ENCODE measurements at regions not wholly inside any gene's neighbourhood (a gene's known extent, or its start where the extent isn't known, plus 50 kb on each side); places are given as distances from the start of the nearest gene placed in this dataset.

GRCh38 chr5:152456815-152457443 lies 51.9 kb upstream of the NMUR2 start:
- no peaks in the 10 kb centered on the region for H3K9me3 ChIP-seq
- WGBS = 85% methylated on average over 3 of the region's 3 CpGs
- intact Hi-C loops (cut with DNase I) = no loop called here
- H3K4me3 ChIP-seq = no peak overlapping the region
- H3K36me3 ChIP-seq = no peaks in the 10 kb centered on the region
- no peak for DNase-seq (ENCODE audit: low spot score)
- no peaks in the 10 kb centered on the region for H3K27me3 ChIP-seq (replicated peaks; ENCODE audit: insufficient read depth)
- TF ChIP-seq POLR2A (IDR thresholded peaks at IDR 0.05) (no peak), POLR2AphosphoS5 (IDR thresholded peaks at IDR 0.05) (no peak), CTCF (IDR thresholded peaks at IDR 0.05) (no peak)
- no peaks in the 10 kb centered on the region for H3K4me1 ChIP-seq (replicated peaks)
- no peak overlapping the region for H3K27ac ChIP-seq

DNA sequence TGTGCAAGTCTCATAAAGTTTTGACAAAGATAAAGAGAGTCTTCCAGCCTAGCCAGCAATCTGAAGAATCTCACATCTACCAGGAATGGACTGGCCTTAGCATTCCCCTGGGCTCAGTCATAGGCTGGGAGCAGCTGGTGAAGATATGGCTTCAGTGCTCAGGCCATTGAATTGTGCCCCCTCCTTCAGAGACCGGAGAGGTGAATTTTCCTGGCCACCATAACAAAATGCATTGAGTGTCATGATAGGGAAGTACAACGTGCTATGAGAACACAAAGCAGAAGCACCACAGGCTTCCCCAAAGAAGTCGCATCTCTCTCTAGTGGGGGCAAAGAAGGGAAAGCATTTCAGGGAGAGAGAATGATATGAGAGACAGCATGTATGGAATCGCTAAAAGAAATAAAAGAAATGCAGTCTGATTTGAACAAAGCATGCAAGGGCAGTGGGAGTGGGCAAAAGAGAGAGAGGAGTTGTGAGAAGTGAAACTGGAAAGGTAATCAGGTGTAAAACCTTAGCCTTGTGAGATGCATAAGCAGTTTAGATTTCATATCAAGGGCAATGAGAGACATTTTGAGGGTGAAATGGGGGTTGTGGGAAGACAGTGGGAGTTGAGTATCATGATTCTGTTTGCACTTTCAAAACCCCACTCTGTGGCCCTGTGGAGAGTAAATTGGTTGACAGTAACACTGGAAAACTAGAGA lies 57.1 kb upstream of the NMUR2 start:
- DNase-seq (ENCODE audit: low spot score) = no peak
- Histone ChIP-seq H3K9me3 (no peaks in the 10 kb centered on the region), H3K36me3 (no peaks in the 10 kb centered on the region), H3K27me3 (replicated peaks; ENCODE audit: insufficient read depth) (no peaks in the 10 kb centered on the region), H3K4me1 (replicated peaks) (no peaks in the 10 kb centered on the region), H3K4me3 (no peak overlapping the region), H3K27ac (no peak overlapping the region)
- intact Hi-C loops (cut with DNase I) = no loop called here
- WGBS = 47% methylated on average over 4 of the region's 4 CpGs
- TF ChIP-seq CTCF (IDR thresholded peaks at IDR 0.05) (no peak), POLR2AphosphoS5 (IDR thresholded peaks at IDR 0.05) (no peak), POLR2A (IDR thresholded peaks at IDR 0.05) (no peak)

DNA sequence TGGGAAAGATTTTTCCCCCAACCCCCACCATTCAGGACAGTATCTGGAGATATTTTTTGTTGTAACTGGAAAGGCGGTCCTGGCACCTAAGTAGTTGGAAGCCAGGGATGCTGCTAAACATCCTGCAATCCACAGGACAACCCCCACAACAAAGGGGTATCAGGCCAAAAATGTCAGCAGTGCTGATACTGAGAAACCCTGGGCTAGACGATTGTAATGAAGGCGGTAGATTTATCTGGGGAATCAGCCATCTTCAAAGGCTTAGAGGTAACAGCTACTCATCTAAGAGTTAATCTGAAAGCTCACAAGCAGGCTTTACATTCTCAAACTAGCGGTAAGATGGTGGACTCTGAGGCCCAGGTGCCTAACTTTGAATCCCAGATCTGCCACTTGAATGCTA lies 59.0 kb upstream of the NMUR2 start:
- H3K27ac ChIP-seq = no peak overlapping the region
- H3K4me1 ChIP-seq (replicated peaks) = no peaks in the 10 kb centered on the region
- WGBS = 84% methylated on average over 4 of the region's 4 CpGs
- no peak for DNase-seq (ENCODE audit: low spot score)
- TF ChIP-seq CTCF (IDR thresholded peaks at IDR 0.05) = no peak
- no peak for TF ChIP-seq POLR2A (IDR thresholded peaks at IDR 0.05)
- TF ChIP-seq POLR2AphosphoS5 (IDR thresholded peaks at IDR 0.05) = no peak
- H3K27me3 ChIP-seq (replicated peaks; ENCODE audit: insufficient read depth) = no peaks in the 10 kb centered on the region
- no peak overlapping the region for H3K4me3 ChIP-seq
- intact Hi-C loops (cut with DNase I) = no loop called here
- H3K36me3 ChIP-seq = no peaks in the 10 kb centered on the region
- H3K9me3 ChIP-seq = no peaks in the 10 kb centered on the region

GRCh38 chr5:152465140-152465539 lies 60.1 kb upstream of the NMUR2 start:
- no peak overlapping the region for H3K27ac ChIP-seq
- no peaks in the 10 kb centered on the region for H3K27me3 ChIP-seq (replicated peaks; ENCODE audit: insufficient read depth)
- no peak for TF ChIP-seq CTCF (IDR thresholded peaks at IDR 0.05)
- no peak for TF ChIP-seq POLR2AphosphoS5 (IDR thresholded peaks at IDR 0.05)
- TF ChIP-seq POLR2A (IDR thresholded peaks at IDR 0.05) = no peak
- intact Hi-C loops (cut with DNase I) = no loop called here
- no peaks in the 10 kb centered on the region for H3K36me3 ChIP-seq
- no peaks in the 10 kb centered on the region for H3K9me3 ChIP-seq
- H3K4me1 ChIP-seq (replicated peaks) = no peaks in the 10 kb centered on the region
- no peak for DNase-seq (ENCODE audit: low spot score)
- H3K4me3 ChIP-seq = no peak overlapping the region
